Panc1 (cell line): ENCODE measurements at regions not wholly inside any gene's neighbourhood (a gene's known extent, or its start where the extent isn't known, plus 50 kb on each side); places are given as distances from the start of the nearest gene placed in this dataset.

Experiments
- ATAC-seq: fragments of 200-7000 bp; cut with Tn5 transposase; 2 replicates; pipeline ENCODE4 v1.9.1; 2020; ENCODE audit warnings: mild to moderate bottlenecking, moderate library complexity
- BruUV-seq: library from RNA; stranded (reverse); fragments of 400-500 nt; replicated peaks from 2 replicates; lab custom pipeline; 2021; lab: Mats Ljungman, UMichigan
- CTCF ChIA-PET: fragments of 300-600 bp; sonication (Branson Sonifier 250); formaldehyde crosslinking; loops from one replicate; lab custom pipeline; 2022; ENCODE audit warnings: antibody characterized with exemption; lab: Charles Lee
- POLR2A ChIA-PET: fragments of 300-600 bp; sonication (Branson Sonifier 250); formaldehyde crosslinking; loops from one replicate; lab custom pipeline; 2022; ENCODE audit warnings: antibody characterized with exemption; lab: Charles Lee
- DNase-seq: peaks from one replicate; pipeline ENCODE4 v3.0.0-alpha.2; 2010; ENCODE audit warnings: low read depth, low spot score
- H3K27ac ChIP-seq: 2 replicates; pipeline ENCODE4 v1.5.1; 2011; ENCODE audit warnings: mild to moderate bottlenecking, low read length, inconsistent platforms
- H3K27me3 ChIP-seq: fragments of 200-500 bp; sonication (Bioruptor generic); 2 replicates; pipeline ENCODE4 v1.6.0; 2014; ENCODE audit warnings: low read length, inconsistent platforms; ENCODE audit not compliant: control insufficient read depth, insufficient read depth
- H3K36me3 ChIP-seq: fragments of 200-500 bp; sonication (Bioruptor generic); 2 replicates; pipeline ENCODE4 v1.5.1; 2014; ENCODE audit warnings: inconsistent platforms, mild to moderate bottlenecking, low read length, moderate library complexity; ENCODE audit not compliant: control insufficient read depth, insufficient read depth
- H3K4me1 ChIP-seq: 2 replicates; pipeline ENCODE4 v1.5.1; 2011; ENCODE audit warnings: inconsistent platforms, mild to moderate bottlenecking, low read length, moderate library complexity; ENCODE audit not compliant: control insufficient read depth, insufficient read depth
- H3K4me3 ChIP-seq, 2 experiments: 2 replicates each; pipeline ENCODE4 v1.5.1; 2011 to 2012; ENCODE audit warnings: low read depth in 2 of 2, low read length in 2 of 2, mild to moderate bottlenecking in 2 of 2, inconsistent platforms in 1 of 2, moderate library complexity in 1 of 2
- H3K9me3 ChIP-seq: fragments of 200-500 bp; sonication (Bioruptor generic); 2 replicates; pipeline ENCODE4 v1.5.1; 2014; ENCODE audit warnings: low read depth, mild to moderate bottlenecking, inconsistent platforms, low read length, moderate library complexity; ENCODE audit not compliant: control insufficient read depth, insufficient read depth
- POLR2AphosphoS5 ChIP-seq: IDR thresholded peaks from 2 replicates; pipeline ENCODE4 v1.6.1; 2012; ENCODE audit warnings: mild to moderate bottlenecking, low read depth, low read length, moderate library complexity
- SIN3A ChIP-seq: IDR thresholded peaks from 2 replicates; pipeline ENCODE4 v1.6.1; 2012; ENCODE audit warnings: low read depth, mild to moderate bottlenecking, low read length, moderate library complexity, borderline replicate concordance; ENCODE audit not compliant: insufficient read depth
- TCF7L2 ChIP-seq: IDR thresholded peaks from 2 replicates; pipeline ENCODE4 v1.6.1; 2011; ENCODE audit warnings: mild to moderate bottlenecking, low read depth, low read length, inconsistent platforms
- in situ Hi-C: cut with HindIII; loops from 2 replicates; pipeline ENCODE4 v1.10.0; 2016; ENCODE audit warnings: low sequenced_read_pairs, low pct_unique_long_range_greater_than_20kb
- intact Hi-C: fragments of 100-400 bp; cut with micrococcal nuclease; formaldehyde crosslinking; loops from one replicate; pipeline ENCODE4 v1.10.0; 2022; ENCODE audit not compliant: unreplicated experiment
- TF ChIP-seq, protein P1 (sequence below): fragments of 450-650 bp; IDR thresholded peaks from 2 replicates; pipeline ENCODE4 v1.5.1; 2017; ENCODE audit warnings: mild to moderate bottlenecking
- TF ChIP-seq, protein P2 (sequence below), 2 experiments: IDR thresholded peaks; 2 replicates each; pipeline ENCODE4 v1.6.1; 2011 to 2012; ENCODE audit warnings: low read depth in 2 of 2, control low read depth in 1 of 2, low read length in 1 of 2, mild to moderate bottlenecking in 1 of 2, moderate library complexity in 1 of 2; ENCODE audit not compliant: insufficient read depth in 1 of 2

DNA sequence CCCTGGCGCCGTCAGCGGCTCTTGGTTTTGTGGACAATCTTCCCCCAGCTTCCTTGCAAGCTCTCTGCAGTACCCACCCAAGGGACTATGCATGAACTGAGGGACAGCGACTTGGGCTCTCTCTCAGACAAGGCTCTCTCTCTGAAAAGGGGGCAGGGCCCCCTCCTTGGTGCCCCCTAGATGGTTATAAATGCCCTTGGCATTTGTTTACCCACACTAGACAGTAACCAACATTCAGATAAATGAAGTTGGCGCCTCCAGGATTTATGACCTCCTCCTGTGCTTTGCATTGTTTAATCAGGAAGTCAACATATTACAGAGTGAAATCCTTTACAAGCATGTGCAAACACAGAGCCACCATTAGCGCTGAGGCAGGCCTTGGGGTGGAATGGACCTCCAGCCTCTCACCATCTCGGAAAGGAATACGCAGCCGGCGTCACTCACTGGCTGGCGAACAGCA lies 547.4 kb upstream of the ID2 start:
- H3K27ac ChIP-seq = no peak overlapping the region
- no peaks in the 10 kb centered on the region for H3K9me3 ChIP-seq
- BruUV-seq = no TSS peak
- no peaks in the 10 kb centered on the region for H3K27me3 ChIP-seq
- DNase-seq (no peak), ATAC-seq (no peak)
- ChIA-PET CTCF (no interaction called here), POLR2A (no interaction called here)
- H3K36me3 ChIP-seq = no peaks in the 10 kb centered on the region
- intact Hi-C loops = no loop called here
- no peaks in the 10 kb centered on the region for H3K4me1 ChIP-seq
- in situ Hi-C loops = no loop called here
- TF ChIP-seq SIN3A = no peak
- H3K4me3 ChIP-seq = no peak overlapping the region

DNA sequence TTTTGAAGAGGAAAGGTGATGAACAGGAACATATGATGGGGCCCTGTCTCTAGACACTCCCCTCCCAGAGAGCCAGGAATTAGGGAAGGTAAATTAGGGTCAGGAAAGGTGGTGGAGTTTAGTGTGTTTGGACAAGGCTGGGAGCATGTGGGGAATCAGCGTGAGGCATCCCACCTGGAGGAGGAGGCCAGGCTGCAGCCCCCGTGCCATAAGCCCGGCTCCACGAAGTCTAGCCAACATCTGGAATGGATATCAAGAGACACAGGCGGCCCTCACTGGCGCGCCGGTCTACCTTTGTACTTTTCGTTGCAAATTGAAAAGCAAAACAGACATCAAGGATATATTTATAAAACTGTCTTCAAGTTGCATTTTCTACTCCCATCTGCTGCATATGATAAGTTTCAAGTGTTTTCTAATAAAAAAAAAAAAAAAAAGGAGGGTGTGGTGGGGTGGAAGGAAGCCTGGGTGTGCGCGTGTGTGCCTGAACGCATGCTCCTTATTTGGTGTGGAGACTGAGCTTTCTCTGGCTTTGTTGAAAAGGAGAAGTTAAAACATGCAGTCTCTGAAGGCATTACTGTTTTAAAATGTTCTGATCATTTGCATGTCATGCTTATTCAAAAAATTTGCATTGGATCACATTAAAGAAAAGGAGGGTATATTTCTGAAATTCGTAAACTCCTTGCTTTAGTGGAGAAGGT lies 546.7 kb upstream of the ID2 start:
- no peak for DNase-seq
- Histone ChIP-seq H3K36me3 (no peaks in the 10 kb centered on the region), H3K4me3 (no peak overlapping the region), H3K27ac (no peak overlapping the region), H3K27me3 (no peaks in the 10 kb centered on the region), H3K9me3 (no peaks in the 10 kb centered on the region), H3K4me1 (no peaks in the 10 kb centered on the region)
- ChIA-PET CTCF (no interaction called here), POLR2A (no interaction called here)
- TF ChIP-seq, protein P1, sequence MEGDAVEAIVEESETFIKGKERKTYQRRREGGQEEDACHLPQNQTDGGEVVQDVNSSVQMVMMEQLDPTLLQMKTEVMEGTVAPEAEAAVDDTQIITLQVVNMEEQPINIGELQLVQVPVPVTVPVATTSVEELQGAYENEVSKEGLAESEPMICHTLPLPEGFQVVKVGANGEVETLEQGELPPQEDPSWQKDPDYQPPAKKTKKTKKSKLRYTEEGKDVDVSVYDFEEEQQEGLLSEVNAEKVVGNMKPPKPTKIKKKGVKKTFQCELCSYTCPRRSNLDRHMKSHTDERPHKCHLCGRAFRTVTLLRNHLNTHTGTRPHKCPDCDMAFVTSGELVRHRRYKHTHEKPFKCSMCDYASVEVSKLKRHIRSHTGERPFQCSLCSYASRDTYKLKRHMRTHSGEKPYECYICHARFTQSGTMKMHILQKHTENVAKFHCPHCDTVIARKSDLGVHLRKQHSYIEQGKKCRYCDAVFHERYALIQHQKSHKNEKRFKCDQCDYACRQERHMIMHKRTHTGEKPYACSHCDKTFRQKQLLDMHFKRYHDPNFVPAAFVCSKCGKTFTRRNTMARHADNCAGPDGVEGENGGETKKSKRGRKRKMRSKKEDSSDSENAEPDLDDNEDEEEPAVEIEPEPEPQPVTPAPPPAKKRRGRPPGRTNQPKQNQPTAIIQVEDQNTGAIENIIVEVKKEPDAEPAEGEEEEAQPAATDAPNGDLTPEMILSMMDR = no peak
- TF ChIP-seq, protein P2, sequence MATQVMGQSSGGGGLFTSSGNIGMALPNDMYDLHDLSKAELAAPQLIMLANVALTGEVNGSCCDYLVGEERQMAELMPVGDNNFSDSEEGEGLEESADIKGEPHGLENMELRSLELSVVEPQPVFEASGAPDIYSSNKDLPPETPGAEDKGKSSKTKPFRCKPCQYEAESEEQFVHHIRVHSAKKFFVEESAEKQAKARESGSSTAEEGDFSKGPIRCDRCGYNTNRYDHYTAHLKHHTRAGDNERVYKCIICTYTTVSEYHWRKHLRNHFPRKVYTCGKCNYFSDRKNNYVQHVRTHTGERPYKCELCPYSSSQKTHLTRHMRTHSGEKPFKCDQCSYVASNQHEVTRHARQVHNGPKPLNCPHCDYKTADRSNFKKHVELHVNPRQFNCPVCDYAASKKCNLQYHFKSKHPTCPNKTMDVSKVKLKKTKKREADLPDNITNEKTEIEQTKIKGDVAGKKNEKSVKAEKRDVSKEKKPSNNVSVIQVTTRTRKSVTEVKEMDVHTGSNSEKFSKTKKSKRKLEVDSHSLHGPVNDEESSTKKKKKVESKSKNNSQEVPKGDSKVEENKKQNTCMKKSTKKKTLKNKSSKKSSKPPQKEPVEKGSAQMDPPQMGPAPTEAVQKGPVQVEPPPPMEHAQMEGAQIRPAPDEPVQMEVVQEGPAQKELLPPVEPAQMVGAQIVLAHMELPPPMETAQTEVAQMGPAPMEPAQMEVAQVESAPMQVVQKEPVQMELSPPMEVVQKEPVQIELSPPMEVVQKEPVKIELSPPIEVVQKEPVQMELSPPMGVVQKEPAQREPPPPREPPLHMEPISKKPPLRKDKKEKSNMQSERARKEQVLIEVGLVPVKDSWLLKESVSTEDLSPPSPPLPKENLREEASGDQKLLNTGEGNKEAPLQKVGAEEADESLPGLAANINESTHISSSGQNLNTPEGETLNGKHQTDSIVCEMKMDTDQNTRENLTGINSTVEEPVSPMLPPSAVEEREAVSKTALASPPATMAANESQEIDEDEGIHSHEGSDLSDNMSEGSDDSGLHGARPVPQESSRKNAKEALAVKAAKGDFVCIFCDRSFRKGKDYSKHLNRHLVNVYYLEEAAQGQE (IDR thresholded peaks at IDR 0.05; ENCODE audit: insufficient read depth in 1 of 2, low read depth in 2 of 2, low read length in 1 of 2) = no peak
- no peak for TF ChIP-seq POLR2AphosphoS5
- TF ChIP-seq TCF7L2 = no peak
- TF ChIP-seq SIN3A = no peak
- intact Hi-C loops = no loop called here
- no peak for ATAC-seq
- BruUV-seq = no TSS peak
- in situ Hi-C loops = no loop called here

DNA sequence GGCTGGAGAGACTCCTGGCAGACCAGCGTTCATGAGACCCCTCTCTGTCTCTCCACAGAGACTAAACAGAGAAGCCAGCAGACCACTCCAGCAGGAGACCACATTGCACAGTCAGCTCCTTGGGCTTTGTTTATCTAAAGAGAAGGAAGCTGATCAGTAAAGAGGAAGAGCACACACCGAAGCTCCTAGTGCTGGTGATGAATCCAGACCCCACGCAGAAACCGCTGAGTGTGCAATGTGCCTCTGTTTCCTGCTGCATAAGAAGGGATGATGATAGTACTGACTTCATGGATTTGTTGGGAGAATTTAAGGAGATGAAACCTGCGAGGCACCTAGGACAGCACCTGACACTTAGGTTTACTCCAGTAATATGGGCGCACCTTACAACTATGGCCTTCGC lies 544.1 kb upstream of the ID2 start:
- intact Hi-C loops = no loop called here
- Histone ChIP-seq H3K36me3 (no peaks in the 10 kb centered on the region), H3K4me3 (no peak overlapping the region), H3K27ac (no peak overlapping the region), H3K9me3 (no peaks in the 10 kb centered on the region), H3K27me3 (no peaks in the 10 kb centered on the region; the same call in 1 of the 2 replicates), H3K4me1 (no peaks in the 10 kb centered on the region)
- TF ChIP-seq TCF7L2 (no peak), SIN3A (no peak)
- TF ChIP-seq, protein P1 = no peak
- TF ChIP-seq, protein P2 (IDR thresholded peaks at IDR 0.05; ENCODE audit: insufficient read depth in 1 of 2, low read depth in 2 of 2, low read length in 1 of 2) = no peak
- POLR2A ChIA-PET = no interaction called here
- in situ Hi-C loops = no loop called here
- CTCF ChIA-PET = no interaction called here
- ATAC-seq (no peak), DNase-seq (no peak)
- no TSS peak for BruUV-seq
